ENCODE measurements at regions not wholly inside any gene's neighbourhood (a gene's known extent, or its start where the extent isn't known, plus 50 kb on each side); places are given as distances from the start of the nearest gene placed in this dataset.

DNA sequence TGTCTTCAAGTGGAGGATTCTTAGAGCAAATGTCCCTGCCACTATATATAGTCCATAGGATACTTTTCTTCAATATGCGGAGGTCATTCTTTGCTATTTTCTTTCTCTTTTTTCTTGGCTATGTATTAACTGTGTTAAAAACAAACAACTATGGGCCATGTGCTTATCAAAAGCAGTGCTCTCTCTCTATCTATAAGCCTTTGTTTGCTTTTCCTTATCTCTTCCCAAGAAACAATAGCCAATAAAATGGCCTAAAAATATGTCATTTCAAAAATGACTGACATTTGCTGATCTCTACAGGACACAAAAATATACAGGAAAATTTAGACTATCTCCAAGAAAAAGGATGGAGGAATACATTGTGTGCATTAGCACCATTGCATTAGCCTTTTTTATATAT lies 212.1 kb downstream of the MAF start:
- Histone ChIP-seq H3K27me3 (replicated peaks in 1 of 4; ENCODE audit: control insufficient read depth in 3 of 4, extremely low read depth in 1 of 4, insufficient read depth in 3 of 4, low read length in 3 of 4) (no peaks in the 10 kb centered on the region), H2AFZ (ENCODE audit: low read length) (no peak overlapping the region), H3K4me2 (ENCODE audit: insufficient read depth in 1 of 2, low read depth in 2 of 2, low read length in 2 of 2) (no peak overlapping the region), H3K23me2 (ENCODE audit: low read depth, low read length) (no peaks in the 10 kb centered on the region), H4K20me1 (replicated peaks in 1 of 2; ENCODE audit: control insufficient read depth in 1 of 2, insufficient read depth in 2 of 2, low read length in 2 of 2) (no peaks in the 10 kb centered on the region), H2BK12ac (ENCODE audit: low read depth, low read length) (no peak overlapping the region), H4K8ac (ENCODE audit: extremely low read depth, insufficient read depth, low read length) (no peak overlapping the region), H3K14ac (ENCODE audit: insufficient read length) (no peak overlapping the region), H3K18ac (ENCODE audit: extremely low read depth, low read length) (no peak overlapping the region), H3K4me1 (replicated peaks in 1 of 4; ENCODE audit: control insufficient read depth in 3 of 4, insufficient read depth in 4 of 4, low read length in 3 of 4) (no peaks in the 10 kb centered on the region; a peak in 1 of 7 replicates), H4K5ac (ENCODE audit: insufficient read length, low read depth, low read length) (no peak overlapping the region), H3K79me1 (ENCODE audit: low read depth, low read length) (no peaks in the 10 kb centered on the region), H2BK15ac (ENCODE audit: low read length) (no peak overlapping the region), H2BK120ac (replicated peaks; ENCODE audit: low read depth, low read length) (no peak overlapping the region), H2BK5ac (ENCODE audit: low read depth, low read length) (no peak overlapping the region), H4K91ac (replicated peaks; ENCODE audit: insufficient read length, low read length) (no peak overlapping the region), H3K23ac (ENCODE audit: insufficient read length) (no peak overlapping the region), H2BK20ac (ENCODE audit: low read length) (no peak overlapping the region), H3K27ac (ENCODE audit: low read depth, low read length) (no peak overlapping the region), H3K79me2 (ENCODE audit: control insufficient read depth in 1 of 2, insufficient read depth in 2 of 2, low read length in 2 of 2) (no peaks in the 10 kb centered on the region), H3K4me3 (ENCODE audit: extremely low read depth in 1 of 4, insufficient read depth in 2 of 4, low read depth in 3 of 4, low read length in 4 of 4) (no peak overlapping the region), H3K9ac (replicated peaks in 1 of 4; ENCODE audit: extremely low read depth in 1 of 4, low read depth in 3 of 4, low read length in 3 of 4) (no peak overlapping the region), H2AK5ac (ENCODE audit: low read depth, low read length) (no peak overlapping the region), H3K36me3 (ENCODE audit: control insufficient read depth in 2 of 4, insufficient read depth in 4 of 4, low read length in 3 of 4) (no peaks in the 10 kb centered on the region), H3K4ac (replicated peaks; ENCODE audit: insufficient read length, low read depth, low read length) (no peak overlapping the region), H3K9me3 (ENCODE audit: insufficient read depth in 2 of 2, low read depth in 1 of 2, low read length in 1 of 2) (peaks cover 0 to 2% of the 10 kb centered on the region in 2 experiments; a peak in 3 of 4 replicates), H3K56ac (replicated peaks; ENCODE audit: insufficient read length, low read depth, low read length) (no peak overlapping the region)
- CTCF ChIA-PET (ENCODE audit: partially characterized antibody) = no interaction called here
- FAIRE-seq (no peak), DNase-seq (ENCODE audit: low read depth in 1 of 2, low spot score in 2 of 2) (no peak)
- no peak for TF ChIP-seq HDAC6 (IDR thresholded peaks at IDR 0.05; ENCODE audit: low read depth, low read length)
- no peak for TF ChIP-seq SAP30 (IDR thresholded peaks at IDR 0.05; ENCODE audit: insufficient read depth, insufficient replicate concordance, low read length)
- no peak for TF ChIP-seq SRF (IDR thresholded peaks at IDR 0.05; ENCODE audit: low read depth, low read length)
- TF ChIP-seq EZH2 (IDR thresholded peaks at IDR 0.05; ENCODE audit: low read depth, low read length, severe bottlenecking) = no peak
- no peak for TF ChIP-seq SP4 (IDR thresholded peaks at IDR 0.05; ENCODE audit: low read length)
- TF ChIP-seq SIRT6 (IDR thresholded peaks at IDR 0.05; ENCODE audit: low read length) = no peak
- no peak for TF ChIP-seq JUN (IDR thresholded peaks at IDR 0.05; ENCODE audit: low read depth, low read length)
- TF ChIP-seq EP300 (IDR thresholded peaks at IDR 0.05; ENCODE audit: borderline replicate concordance in 1 of 2, low read depth in 2 of 2, low read length in 2 of 2) = no peak
- TF ChIP-seq POLR2AphosphoS5 (IDR thresholded peaks at IDR 0.05; ENCODE audit: low read depth, low read length) = no peak
- TF ChIP-seq ASH2L (IDR thresholded peaks at IDR 0.05; ENCODE audit: low read length) = no peak
- TF ChIP-seq RBBP5 (IDR thresholded peaks at IDR 0.05; ENCODE audit: borderline replicate concordance, low read depth, low read length) = no peak
- 100% methylated on average over 1 of the region's 1 CpG; no CpG with 5 or more reads in 1 of the 2 experiments for WGBS, 2 experiments (ENCODE audit: extremely low coverage in 1 of 2, insufficient coverage in 1 of 2, insufficient read length in 1 of 2, insufficient replicate concordance in 2 of 2, low coverage in 1 of 2, low lambda C conversion rate in 2 of 2, missing lambda C conversion rate in 1 of 2)
- POLR2A ChIA-PET (ENCODE audit: partially characterized antibody) = no interaction called here

All from H1 (cell line).